Stimulated activated CD4-positive, alpha-beta T cell treated with anti-CD3 and anti-CD28 coated beads, Interleukin-12 subunit alpha, Interleukin-12 subunit beta, amount 100 ng/mL, for 48 hours (primary cell): ENCODE measurements at regions not wholly inside any gene's neighbourhood (a gene's known extent, or its start where the extent isn't known, plus 50 kb on each side); places are given as distances from the start of the nearest gene placed in this dataset.
"Not testable (repeated sequence)": the region's sequence is repeated elsewhere in the genome, so short reads cannot be mapped to it uniquely, and the experiment has no call there.

ENCODE experiments used
- DNase-seq, 3 donors: peaks; one replicate each; pipeline ENCODE4 v3.0.0-alpha.2; 2020; ENCODE audit warnings: low read depth in 2 of 3, low spot score in 1 of 3

DNA sequence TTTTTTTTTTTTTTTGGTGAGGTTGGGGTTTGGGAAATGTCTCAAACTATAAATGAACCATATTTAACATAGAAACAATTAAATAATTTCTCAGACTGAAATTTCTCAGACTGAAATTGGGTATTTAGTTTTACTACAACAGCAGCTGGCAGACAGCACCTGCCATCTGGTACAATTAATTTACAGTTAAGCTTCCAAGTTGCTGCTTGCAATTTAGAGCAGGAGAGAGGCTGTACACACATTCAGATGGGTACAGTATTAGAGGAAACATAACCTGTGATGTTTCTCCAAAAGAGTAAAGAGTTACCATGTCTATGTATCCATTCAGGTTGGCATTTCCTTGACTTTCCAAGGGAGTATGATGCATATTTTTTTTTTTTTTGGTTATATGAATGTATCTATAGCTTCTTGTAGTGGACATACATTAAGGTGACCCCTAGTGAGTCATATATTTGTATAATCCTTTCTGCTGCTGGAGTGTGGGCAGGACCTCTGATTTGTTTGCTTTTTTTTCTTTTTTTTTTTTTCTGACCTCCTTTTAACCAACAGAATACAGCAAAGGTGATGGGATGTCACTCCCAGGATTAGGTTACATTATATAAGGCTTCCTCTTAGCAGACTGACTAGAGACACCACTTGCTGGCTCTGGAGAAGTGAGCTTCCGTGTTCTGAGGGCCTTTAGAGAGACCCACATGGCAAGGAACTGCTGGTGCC, 201.7 kb downstream of the PTH2R start:
- no peak for DNase-seq

DNA sequence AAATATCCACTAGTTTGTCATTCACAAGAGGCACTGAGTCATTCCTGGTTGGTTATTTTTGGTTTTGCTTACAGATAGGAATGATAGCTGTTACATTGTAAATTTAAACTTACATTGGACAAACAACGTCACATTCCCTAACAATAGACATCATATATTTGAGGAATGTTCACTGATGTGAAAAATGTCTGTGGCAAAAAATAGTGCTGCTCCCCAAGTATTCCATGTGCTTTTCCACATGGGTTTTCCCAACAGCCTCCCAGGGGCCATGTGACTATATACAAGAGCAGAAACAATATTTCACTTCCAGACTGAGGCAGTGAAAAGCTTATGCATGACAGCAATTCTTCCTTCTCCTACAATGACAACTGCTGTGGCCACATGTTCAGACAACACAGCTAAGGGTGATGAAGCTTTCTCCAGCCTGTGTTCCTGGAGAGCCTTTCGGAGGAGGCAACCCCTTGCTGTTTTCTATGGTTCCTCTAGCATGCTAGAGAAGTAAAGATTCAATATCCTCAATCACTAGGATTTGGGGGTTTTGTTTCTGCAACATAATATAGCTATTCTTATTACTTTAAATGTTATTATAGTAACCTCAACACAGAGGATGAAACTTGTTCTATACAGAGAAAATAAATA, 202.7 kb downstream of the PTH2R start:
- no peak for DNase-seq

GRCh38 chr2:208615675-208616074, 209.1 kb downstream of the PTH2R start:
- not testable (repeated sequence) for DNase-seq

GRCh38 chr2:208618220-208618619, 211.6 kb downstream of the PTH2R start:
- no peak for DNase-seq

DNA sequence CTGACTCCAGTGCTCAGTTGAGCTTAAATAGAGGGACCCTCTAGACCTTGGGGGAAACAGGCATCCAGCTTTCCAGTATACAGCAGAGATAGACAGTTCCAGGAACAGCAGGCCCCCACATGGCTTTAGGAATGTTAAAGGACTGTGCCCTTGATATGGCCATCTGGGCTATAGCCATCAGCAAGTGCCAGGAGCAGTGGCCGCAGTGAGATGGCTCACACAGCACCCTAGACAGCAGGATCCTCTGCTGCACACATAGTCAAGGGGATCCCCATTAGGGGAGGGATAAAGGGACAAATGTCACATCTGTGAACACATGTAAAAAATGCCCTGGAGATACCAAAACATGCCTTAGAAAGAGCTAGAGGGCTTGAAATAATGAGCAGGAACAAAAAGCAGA, 213.4 kb downstream of the PTH2R start:
- DNase-seq: no peak

GRCh38 chr2:208620487-208620978, 213.9 kb downstream of the PTH2R start:
- DNase-seq: no peak

DNA sequence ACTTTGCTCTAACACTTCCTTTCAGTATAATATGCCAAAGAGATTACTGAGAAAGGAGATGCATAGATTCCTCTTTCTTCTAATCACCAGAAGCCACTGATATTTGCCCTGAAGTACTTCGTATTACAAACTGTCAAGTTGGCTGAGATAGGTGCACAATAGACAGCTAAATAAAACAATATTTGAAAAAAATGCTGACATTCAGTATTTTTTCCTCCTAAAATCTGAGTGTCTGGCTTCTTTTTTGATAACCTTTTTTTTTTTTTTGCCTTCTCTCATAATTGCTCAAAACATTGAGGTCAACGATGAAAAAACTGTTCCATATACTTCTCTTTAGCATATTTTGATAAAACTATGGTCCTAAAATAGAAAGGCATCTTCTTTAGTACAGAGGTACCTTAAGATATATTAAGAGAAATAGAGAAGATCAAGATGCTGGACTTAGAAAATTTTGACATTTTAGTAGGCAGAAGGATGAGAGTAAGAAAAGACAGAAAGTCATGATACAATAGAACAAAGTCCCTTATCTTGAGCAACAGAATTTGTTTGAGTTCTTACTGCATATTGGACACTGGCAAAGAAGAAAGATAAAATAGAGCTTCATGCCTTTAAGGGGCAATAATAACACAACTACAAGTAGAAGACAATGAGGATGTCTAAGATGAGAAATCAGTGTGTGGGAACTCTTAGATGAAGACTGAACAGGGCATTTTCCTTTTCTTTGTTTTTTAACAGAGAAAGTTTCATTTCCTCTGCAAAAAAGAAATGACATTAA, 220.7 kb downstream of the PTH2R start:
- DNase-seq: no peak

GRCh38 chr2:208627916-208628315, 221.3 kb downstream of the PTH2R start:
- no peak for DNase-seq

- no peak for DNase-seq
Observed at GRCh38 chr2:208638059-208638458, 231.5 kb downstream of the PTH2R start.

DNA sequence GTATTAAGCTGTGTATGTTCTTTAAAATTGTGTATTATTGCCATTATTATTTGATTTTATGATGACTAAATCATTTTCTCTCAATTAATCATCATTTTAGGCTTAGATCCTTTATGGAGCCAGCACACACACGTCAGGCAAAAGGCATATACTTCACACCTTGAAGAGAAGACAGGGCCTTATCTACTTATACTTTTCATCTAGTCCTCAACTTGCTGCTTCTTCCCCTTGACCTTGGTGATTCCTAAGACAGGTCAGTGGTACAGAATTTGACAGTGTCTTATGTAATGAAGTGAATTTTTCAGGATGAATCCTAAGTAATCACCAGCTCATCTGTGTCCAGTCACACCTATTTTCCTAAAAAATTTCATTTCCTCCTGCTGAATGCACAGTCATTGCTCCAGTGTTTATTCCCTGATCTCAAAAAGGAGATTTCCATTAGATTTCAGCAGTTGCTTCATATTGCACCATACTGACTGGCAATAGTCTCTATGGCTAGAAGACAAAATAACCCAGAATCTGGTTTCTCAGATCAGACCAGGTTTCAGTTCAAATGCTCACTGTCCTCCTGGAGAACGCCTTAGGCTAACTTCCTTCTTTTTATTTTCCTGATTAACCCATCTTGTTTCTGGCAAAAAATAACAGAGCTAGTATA, 235.7 kb downstream of the PTH2R start:
- no peak for DNase-seq

DNA sequence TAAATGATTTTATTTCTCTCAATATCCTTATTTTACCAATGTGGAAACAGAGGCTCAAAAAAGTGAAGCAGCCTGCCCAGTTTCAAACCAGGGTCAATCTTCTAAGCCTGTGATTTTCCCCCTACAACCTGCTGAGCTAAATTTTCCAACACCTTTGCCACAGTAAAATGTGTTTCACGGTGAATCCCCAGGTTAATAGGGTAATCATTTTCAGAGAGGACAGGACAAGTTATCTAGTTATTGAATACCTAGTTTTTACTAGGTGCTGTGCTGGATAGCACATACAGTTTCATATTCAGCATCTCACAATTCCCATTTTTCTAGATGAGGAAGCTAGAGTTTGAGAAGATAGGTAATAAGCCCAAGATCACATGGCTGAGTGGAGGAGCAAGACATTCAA, 236.6 kb downstream of the PTH2R start:
- DNase-seq: no peak

- no peak for DNase-seq
Observed at GRCh38 chr2:208645226-208645625, 238.6 kb downstream of the PTH2R start.

DNA sequence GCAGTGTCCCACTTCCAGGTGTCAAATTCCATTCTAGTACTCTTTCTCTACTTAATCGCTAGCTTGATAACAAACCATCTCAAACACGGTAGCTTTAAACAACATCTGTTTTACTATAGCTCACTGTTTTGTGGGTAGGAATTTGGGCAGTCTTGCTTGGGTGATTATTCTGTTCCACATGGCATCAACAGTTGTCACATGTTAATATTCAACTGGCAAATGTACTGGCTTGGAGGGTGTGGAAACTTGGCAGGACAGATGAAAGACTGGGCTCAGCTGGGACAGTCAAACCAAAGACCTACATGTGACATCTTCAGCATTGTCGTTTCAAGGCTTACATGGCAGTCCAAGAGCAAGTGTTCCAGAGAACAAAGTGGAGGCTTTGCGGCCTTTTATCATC, 241.8 kb downstream of the PTH2R start:
- no peak for DNase-seq

GRCh38 chr2:208653383-208653782, 246.8 kb downstream of the PTH2R start:
- no peak for DNase-seq

- no peak for DNase-seq
Observed at GRCh38 chr2:208654056-208654455, 247.5 kb downstream of the PTH2R start.

- no peak for DNase-seq
Observed at GRCh38 chr2:208657468-208657867, 250.9 kb downstream of the PTH2R start.

DNA sequence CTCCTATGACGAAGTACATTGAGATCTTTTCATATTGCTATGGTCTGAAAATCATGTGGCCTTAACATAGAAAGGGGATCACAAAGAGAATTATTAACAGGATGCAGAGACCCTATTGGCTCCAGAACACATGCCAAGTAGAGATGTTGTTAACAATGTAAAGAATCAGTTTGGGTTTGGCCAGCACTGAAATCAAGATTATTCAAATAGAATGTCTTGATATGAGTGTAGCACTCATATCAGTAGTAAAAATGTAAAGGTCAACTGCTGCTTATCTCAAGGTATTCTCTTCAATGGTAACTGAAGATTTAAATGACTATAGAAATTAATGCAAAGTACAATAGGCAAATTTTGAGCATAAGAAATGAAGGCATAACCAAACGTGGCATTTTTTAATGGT, 262.8 kb downstream of the PTH2R start:
- no peak for DNase-seq

GRCh38 chr2:208671284-208671683, 264.7 kb downstream of the PTH2R start:
- DNase-seq: no peak

DNA sequence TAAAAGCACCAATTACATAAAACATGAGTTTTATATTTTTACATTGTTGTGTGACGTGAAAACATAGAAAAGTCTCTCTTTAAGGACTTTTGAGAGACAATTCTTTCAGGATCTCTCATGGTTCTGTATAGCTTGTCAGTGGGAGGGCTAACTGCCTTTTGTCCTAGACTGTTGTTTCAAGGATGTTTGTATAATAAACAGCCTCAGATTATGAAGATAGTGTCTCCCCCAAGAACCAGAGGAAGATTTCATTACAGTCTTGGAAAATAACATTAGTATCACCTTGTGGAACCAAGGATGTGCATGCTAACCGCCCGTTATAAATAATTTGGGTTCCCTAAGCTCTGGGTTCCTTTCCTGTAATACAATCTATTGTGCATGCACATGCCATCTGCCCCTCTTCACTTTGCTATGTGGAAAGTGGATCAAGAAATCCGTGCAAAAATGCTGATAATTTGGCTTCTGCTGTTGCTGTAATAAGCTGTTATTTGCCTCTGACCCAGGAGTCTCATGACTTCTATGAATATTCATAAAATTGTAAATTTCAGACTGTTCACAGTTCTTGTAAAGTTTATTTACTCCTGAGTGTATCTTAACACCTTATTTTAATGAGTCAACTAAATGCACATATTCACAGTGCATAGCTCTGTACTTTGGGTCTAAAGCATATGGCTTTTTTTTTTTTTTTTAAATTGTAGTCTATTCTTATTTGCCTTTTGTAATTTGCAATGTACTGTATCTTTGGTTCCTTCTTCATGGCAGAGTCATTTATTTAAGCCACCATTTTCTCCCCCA, 265.5 kb downstream of the PTH2R start:
- DNase-seq: no peak

- DNase-seq: no peak
Observed at GRCh38 chr2:208673631-208674030, 267.0 kb downstream of the PTH2R start.

- no peak for DNase-seq
Observed at GRCh38 chr2:208674919-208675318, 268.3 kb downstream of the PTH2R start.
